ENCODE measurements at regions not wholly inside any gene's neighbourhood (a gene's known extent, or its start where the extent isn't known, plus 50 kb on each side); places are given as distances from the start of the nearest gene placed in this dataset.

DNA sequence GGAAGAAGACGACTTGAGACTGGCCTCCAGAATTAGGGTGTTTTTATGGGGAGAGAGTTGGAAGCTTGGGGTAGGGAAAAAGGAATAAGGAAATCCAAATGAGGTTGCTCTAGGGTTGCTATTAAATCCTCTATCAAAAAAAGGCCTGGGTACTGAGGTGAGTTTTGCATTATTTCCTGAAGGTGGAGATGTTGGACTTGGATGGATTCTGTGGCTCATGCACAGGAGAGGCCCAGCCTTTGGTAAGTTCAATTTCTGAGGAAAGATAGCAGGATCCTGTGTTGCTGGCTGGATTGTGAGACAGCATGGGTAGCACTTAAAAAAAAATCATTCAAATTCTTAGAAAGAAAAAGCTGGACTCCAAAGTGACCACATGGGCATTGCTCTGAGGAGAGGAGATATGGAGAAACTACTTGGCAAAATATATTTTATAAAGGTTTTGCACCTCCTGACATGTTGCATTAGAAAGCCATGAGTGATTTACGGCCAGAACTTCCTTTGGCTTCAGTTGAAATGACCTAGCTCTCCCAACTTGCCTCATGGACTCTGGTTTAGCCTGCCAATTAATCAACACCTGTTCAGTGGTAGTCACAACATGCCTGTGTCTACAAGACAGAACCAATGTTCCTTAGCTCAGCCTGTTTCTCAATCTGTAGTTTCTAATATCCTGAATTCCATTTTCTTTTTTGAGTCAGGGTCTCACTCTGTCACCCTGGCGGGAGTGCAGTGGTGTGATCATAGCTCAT lies 152.1 kb upstream of the RALGAPA2 start:
- H3K4me1 ChIP-seq (ENCODE audit: insufficient read depth, low read length), result peaks cover 6% of the 10 kb centered on the region; the same call in 1 of the 2 replicates
- POLR2A ChIA-PET, result no interaction called here
- no peak overlapping the region for H3K4me3 ChIP-seq (replicated peaks in 1 of 3; ENCODE audit: insufficient read depth in 1 of 3, low read depth in 2 of 3, low read length in 3 of 3)
- 31% methylated on average over 3 of the region's 3 CpGs for WGBS (ENCODE audit: low lambda C conversion rate)
- intact Hi-C loops (cut with micrococcal nuclease; ENCODE audit: unreplicated experiment), result loop anchor here (1.0 to 5.0 kb wide), 7 partner anchors 108 to 708 kb away; no protein-coding TSS in a partner anchor
- no peak overlapping the region for H3K9ac ChIP-seq (ENCODE audit: insufficient read depth, low read depth, low read length)
- no peaks in the 10 kb centered on the region for H4K20me1 ChIP-seq (ENCODE audit: insufficient read depth, low read length)
- DNase-seq (ENCODE audit: low spot score) (peak; percentile 76), FAIRE-seq (peak; percentile 83), ATAC-seq (peak; percentile 81)
- no peak overlapping the region for H3K27ac ChIP-seq (ENCODE audit: extremely low read length, insufficient read depth, low read length)
- no TSS peak for BruUV-seq (replicated peaks)
- no peak overlapping the region for H3K4me2 ChIP-seq (ENCODE audit: low read depth, low read length)
- no peaks in the 10 kb centered on the region for H3K27me3 ChIP-seq (ENCODE audit: control insufficient read depth in 1 of 2, insufficient read depth in 2 of 2, low read length in 2 of 2)
- H3K79me2 ChIP-seq (ENCODE audit: insufficient read depth, low read length), result no peaks in the 10 kb centered on the region
- H3K36me3 ChIP-seq (replicated peaks in 1 of 2; ENCODE audit: control insufficient read depth in 1 of 2, insufficient read depth in 2 of 2, low read length in 2 of 2), result no peaks in the 10 kb centered on the region
- CTCF ChIA-PET (ENCODE audit: low intra/inter-chr PET ratio, low total read pairs), result interaction anchor here (0.7 to 1.7 kb wide), 3 partner anchors 261 to 641 kb away, joined by 3 to 4 read pairs (median 4); partner anchors contain the start of gene KIZ
- H2AFZ ChIP-seq (ENCODE audit: low read length), result no peak overlapping the region
- no peaks in the 10 kb centered on the region for H3K9me3 ChIP-seq (ENCODE audit: low read length)
- in situ Hi-C loops (cut with HindIII; ENCODE audit: extremely low pct_ligation_motif_present, low pct_unique_long_range_greater_than_20kb), result loop anchor here (5.0 to 10.0 kb wide), 4 partner anchors 160 to 638 kb away; partner anchors contain the start of gene KIZ
- TF ChIP-seq, protein P1, sequence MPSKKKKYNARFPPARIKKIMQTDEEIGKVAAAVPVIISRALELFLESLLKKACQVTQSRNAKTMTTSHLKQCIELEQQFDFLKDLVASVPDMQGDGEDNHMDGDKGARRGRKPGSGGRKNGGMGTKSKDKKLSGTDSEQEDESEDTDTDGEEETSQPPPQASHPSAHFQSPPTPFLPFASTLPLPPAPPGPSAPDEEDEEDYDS (CRISPR knock-in tag; IDR thresholded peaks at IDR 0.05), result 0 out of 2 replicates have a peak, but pooled peaks have one; percentile 21
- TF ChIP-seq YEATS4 (CRISPR knock-in tag; IDR thresholded peaks at IDR 0.05; ENCODE audit: borderline replicate concordance) (no peak), ZNF451 (CRISPR knock-in tag; IDR thresholded peaks at IDR 0.05) (no peak), RARA (CRISPR knock-in tag; IDR thresholded peaks at IDR 0.05) (no peak), ZKSCAN1 (IDR thresholded peaks at IDR 0.05; ENCODE audit: low read length) (no peak), SKIL (CRISPR knock-in tag; IDR thresholded peaks at IDR 0.05; ENCODE audit: borderline replicate concordance) (no peak), KLF6 (CRISPR knock-in tag; IDR thresholded peaks at IDR 0.05) (no peak), ZFP91 (CRISPR knock-in tag; IDR thresholded peaks at IDR 0.05; ENCODE audit: borderline replicate concordance) (no peak), ERF (CRISPR knock-in tag; IDR thresholded peaks at IDR 0.05) (0 out of 2 replicates have a peak, but pooled peaks have one; percentile 59), PPARG (CRISPR knock-in tag; conservative IDR thresholded peaks at IDR 0.05) (no peak), ZBTB8A (CRISPR knock-in tag; IDR thresholded peaks at IDR 0.05; ENCODE audit: borderline replicate concordance, low read depth) (no peak), SNAPC5 (CRISPR knock-in tag; IDR thresholded peaks at IDR 0.05; ENCODE audit: borderline replicate concordance) (no peak), ZNF317 (CRISPR knock-in tag; IDR thresholded peaks at IDR 0.05) (no peak), ZNF503 (CRISPR knock-in tag; IDR thresholded peaks at IDR 0.05) (no peak), PCBP2 (optimal IDR thresholded peaks at IDR 0.05; ENCODE audit: low read depth, low read length, poor library complexity, severe bottlenecking) (peak; percentile 24)
- TF ChIP-seq, protein P2, sequence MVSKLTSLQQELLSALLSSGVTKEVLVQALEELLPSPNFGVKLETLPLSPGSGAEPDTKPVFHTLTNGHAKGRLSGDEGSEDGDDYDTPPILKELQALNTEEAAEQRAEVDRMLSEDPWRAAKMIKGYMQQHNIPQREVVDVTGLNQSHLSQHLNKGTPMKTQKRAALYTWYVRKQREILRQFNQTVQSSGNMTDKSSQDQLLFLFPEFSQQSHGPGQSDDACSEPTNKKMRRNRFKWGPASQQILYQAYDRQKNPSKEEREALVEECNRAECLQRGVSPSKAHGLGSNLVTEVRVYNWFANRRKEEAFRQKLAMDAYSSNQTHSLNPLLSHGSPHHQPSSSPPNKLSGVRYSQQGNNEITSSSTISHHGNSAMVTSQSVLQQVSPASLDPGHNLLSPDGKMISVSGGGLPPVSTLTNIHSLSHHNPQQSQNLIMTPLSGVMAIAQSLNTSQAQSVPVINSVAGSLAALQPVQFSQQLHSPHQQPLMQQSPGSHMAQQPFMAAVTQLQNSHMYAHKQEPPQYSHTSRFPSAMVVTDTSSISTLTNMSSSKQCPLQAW (CRISPR knock-in tag; IDR thresholded peaks at IDR 0.05), result no peak
